DMS53 treated with DMSO at 0.1 percent for 48 hours (cell line): ENCODE measurements at regions not wholly inside any gene's neighbourhood (a gene's known extent, or its start where the extent isn't known, plus 50 kb on each side); places are given as distances from the start of the nearest gene placed in this dataset.
"Not testable (repeated sequence)": the region's sequence is repeated elsewhere in the genome, so short reads cannot be mapped to it uniquely, and the experiment has no call there.

ENCODE experiments used
- DNase-seq: peaks from one replicate; lab custom pipeline; 2025; ENCODE audit not compliant: unreplicated experiment; lab: John Stamatoyannopoulos, UW

GRCh38 chr9:2243666-2244555 lies 228.8 kb downstream of the SMARCA2 start:
- no peak for DNase-seq

DNA sequence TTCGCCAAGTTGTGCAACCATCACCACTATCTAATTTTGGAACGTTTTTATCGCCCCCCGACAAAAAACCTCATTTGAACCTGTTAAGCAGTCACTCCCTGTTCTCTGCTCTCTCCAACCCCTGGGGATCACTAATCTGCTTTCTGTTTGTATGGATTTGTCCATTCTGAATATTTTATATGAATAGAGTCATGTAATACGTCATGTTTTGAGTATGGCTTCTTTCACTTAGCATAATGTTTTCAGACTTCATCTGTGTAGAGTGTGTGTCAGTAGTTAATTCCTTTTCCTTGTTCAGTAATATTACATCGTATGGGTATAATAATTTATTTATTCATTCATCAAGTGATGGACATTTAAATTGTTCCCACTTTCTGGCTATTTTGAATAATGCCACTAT lies 232.2 kb downstream of the SMARCA2 start:
- DNase-seq, result no peak

DNA sequence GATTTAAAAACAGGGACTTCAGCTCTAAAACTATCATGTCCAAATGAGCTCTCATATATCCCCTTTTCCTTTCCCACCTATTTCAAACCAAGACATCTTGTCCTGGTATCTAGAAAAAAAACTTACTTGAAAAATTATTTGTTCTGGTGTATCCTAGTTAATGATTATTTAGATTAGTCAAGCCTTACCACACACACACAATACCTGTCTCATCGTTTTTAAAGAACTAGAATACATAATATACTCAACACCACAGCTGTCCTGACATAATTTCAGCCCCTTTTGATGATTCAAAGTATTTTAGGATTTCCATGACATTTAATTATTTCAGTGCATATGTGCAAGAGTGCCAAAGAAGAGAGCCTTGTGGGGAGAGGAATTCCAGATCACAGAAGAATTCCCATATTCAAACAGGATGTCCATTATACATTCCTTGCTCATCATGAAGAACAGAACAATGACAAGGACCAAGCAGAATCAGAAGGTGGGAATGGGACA lies 233.7 kb downstream of the SMARCA2 start:
- DNase-seq, result no peak

GRCh38 chr9:2253636-2254580 lies 238.8 kb downstream of the SMARCA2 start:
- no peak for DNase-seq

DNA sequence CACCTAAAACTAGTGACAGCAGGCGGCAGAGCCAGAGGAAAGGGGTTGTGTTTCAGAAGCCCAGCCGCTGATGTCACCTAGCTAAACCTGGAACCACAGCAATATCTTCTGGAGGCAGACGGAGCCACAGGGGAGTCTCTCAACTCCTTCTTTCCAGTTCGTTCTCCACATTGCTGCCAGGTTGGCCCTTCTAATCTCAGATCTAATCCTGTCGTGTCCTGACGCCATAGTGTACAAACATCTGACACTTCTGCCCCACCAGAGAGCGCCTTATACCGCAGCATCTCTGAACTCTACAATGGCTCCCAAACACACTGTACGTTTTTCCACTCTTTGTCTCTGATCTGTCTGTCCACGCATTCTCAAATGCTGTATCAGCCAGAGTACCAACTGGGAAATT lies 240.0 kb downstream of the SMARCA2 start:
- DNase-seq, result no peak

- DNase-seq, result peak; percentile 22
These were observed 242.2 kb downstream of the SMARCA2 start for GRCh38 chr9:2257248-2257929.

DNA sequence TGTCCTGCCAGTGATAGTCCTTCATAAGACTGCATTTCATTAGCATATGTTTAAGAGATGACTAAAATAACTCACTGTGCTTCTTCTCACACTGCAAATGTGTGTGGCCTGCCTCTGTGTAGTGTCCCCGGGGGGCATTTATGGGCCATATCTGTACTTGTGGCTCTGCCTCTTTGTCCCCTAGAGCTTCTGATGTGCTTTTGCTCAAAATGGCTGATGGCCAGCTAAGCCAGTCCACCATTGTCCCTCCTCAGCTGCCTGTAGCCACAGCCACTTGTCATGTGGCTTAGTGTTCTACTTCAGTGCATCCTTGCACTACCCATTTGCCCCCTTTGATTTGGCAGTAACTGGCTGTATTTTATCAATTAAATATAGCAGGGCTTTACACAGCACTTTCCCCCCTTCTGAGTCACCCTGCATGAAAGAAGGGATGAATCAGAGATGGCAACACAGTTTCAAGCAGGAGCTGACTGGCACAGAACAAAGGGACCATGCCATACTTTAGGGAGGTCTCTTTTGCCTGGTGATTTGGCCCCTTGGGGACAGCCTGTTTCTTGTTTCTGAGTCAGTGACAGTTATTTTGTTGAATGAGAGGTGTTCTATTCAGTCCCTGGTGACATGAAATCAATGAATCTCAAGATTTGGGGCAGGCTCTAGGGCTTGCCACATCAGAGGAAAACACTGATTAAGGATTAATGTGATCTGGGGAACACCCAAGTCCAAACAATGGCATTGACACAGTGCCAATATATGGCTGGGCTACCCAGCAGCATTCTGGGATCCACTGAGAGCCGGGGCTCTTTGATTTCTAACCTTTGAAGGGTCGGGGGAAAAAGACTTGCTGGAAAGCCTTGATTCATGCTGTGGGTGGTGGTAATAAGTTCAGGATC lies 245.5 kb downstream of the SMARCA2 start:
- no peak for DNase-seq

DNA sequence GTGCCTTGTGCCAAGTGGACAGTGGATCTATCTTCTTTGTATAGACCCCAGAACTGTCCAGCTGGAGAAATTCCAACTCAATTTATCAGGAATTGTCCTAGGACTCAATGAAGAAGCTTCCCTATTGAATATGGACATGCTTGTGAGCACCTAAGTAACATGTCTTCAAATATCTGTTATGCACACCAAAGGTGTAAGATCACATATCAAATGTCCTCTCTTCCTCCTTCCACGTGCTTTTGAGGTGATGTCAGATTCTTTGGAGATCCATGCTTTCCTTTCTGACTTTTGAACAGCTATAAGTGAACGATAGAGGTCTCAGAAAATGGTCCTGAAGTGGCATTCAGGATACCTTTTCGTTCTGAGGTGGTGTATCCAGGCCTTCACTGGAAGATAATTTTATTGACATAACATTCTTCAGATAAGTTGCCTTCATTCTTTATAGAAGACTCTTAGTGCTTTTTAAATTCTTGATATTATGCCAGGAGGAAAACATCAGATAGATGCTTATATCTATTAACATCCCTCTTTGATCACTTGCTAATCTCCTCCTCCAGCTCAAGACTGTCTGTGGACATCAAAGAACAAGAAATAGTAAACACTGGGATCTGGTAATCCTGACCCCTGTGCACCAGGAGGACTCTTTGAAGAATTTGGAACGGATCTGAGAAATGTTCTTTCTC lies 246.4 kb downstream of the SMARCA2 start:
- no peak for DNase-seq

DNA sequence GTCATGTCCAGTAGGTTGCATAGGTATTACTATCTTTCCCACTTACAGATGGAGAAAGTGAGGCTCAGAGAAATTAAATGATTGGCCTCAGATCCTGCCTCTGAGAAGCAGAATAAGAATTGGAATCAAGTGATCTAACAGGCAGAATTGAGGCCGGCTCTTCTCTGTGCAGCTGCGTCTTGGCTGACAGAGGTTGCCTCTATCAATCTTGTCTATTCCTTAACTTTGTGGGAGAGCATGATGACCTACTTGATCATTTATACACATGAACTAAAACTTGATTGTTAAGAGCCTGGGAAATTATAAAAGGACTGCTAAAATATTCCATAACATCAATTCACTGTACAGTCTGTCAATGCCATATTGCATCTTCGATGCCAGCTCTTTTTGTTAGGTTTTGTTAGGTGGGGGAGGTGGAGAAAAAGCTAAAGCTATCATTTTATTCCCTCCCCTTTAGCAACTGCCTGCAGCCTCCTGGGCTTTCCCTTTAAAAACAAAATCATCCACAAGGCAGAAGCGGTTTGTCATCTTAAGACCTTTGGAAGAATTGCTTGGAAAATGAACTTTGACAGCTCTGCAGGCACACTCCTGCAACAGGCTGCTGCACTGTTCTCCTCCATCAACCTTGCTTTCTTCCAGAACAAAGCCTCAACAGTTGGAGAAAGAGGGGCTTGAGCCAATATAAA lies 247.4 kb downstream of the SMARCA2 start:
- DNase-seq, result no peak

DNA sequence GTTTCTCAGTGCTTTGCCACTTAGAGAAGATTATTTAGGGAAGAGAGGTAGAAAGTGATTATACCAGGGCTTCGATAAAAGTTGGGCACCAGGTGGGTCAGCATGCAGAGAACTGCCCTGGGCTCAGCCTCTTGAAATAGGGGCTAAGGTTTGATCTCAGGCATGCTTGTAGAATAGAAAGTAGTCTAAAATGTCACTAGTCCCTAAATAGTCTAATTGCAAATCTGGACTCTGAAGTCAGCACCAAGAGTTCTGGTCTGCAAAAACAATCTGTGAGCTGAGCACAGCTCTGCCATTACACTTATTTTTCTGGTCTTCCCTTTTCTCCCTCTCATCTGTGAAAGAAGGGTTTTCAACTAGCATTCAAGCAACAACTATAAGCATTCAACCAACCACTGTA lies 248.0 kb downstream of the SMARCA2 start:
- no peak for DNase-seq

GRCh38 chr9:2263665-2264064 lies 248.5 kb downstream of the SMARCA2 start:
- no peak for DNase-seq

GRCh38 chr9:2264081-2264480 lies 248.9 kb downstream of the SMARCA2 start:
- DNase-seq, result no peak

DNA sequence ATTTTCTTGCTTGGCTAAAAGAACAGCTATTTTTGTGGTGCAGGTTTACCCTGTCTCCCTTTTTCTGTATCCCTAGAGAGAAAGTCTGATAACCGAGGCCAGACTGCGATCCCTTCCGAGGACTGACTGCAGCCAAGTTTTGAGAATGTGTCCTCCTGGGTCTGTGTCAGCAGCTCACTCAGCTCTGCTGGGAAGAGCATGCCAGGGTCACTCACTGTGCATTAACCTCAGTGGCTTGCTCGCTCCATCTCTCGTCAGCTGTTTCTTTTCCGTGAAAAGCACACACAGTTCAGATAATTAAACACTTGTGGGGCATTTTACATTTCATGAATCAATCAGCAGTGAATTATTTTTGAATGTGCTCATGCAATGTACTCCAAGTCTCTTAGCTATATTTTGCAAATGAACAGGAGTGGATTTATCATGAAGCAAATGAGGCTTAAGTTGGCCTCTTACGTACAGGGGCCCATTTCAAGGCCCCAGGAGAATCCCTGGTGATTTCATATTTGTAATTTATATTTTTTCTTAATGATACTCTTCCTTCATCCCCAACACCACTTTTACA lies 252.1 kb downstream of the SMARCA2 start:
- no peak for DNase-seq

- DNase-seq, result no peak
These were observed 254.6 kb downstream of the SMARCA2 start for GRCh38 chr9:2269778-2270177.

DNA sequence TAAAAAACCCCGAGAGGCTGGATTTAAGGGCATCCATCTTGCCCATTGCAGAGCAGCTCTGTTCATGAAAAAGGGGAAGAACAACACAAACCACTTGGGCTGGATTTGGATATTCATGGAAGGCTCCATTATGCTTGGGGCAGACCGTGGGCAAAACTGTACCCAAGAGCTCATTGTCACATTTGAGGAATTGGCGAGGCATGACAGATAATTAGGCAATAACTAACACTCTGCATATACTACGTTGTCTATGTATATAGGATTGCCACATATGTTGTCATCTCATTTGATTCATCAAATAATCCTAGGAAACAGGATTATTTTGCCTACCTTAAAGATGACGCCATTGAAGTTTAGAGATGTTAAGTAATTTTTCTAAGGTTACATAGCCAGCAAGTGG lies 255.4 kb downstream of the SMARCA2 start:
- no peak for DNase-seq

GRCh38 chr9:2271426-2271825 lies 256.3 kb downstream of the SMARCA2 start:
- no peak for DNase-seq

GRCh38 chr9:2274762-2275161 lies 259.6 kb downstream of the SMARCA2 start:
- no peak for DNase-seq

DNA sequence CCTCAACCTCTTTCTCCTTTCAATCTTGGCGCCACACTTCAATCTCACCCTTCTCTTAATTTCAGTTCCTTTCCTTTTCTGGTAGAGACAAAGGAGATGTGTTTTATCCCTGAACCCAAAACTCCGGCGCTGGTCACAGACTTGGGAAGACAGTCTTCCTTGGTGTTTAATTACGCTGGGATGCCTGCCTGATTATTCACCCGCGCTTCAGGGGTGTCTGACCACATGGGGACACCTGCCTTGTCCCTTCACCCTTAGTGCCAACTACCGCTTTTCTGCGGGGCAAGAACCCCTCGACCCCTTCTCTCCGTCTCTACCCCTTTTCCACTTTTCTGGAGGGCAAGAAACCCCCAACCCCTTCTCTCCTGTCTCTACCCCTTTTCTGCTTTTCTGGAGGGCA lies 261.1 kb downstream of the SMARCA2 start:
- no peak for DNase-seq

GRCh38 chr9:2277133-2277532 lies 262.0 kb downstream of the SMARCA2 start:
- DNase-seq, result not testable (repeated sequence)
